PC-9 (cell line): ENCODE measurements at regions not wholly inside any gene's neighbourhood (a gene's known extent, or its start where the extent isn't known, plus 50 kb on each side); places are given as distances from the start of the nearest gene placed in this dataset.

Experiments
- BruUV-seq: library from RNA; stranded (reverse); fragments of 400-500 nt; replicated peaks from 2 replicates; lab custom pipeline; 2021; lab: Mats Ljungman, UMichigan
- CTCF ChIA-PET: fragments of 300-600 bp; sonication (Branson Sonifier 250); formaldehyde crosslinking; loops from one replicate; lab custom pipeline; 2022; ENCODE audit warnings: antibody characterized with exemption; lab: Charles Lee
- POLR2A ChIA-PET: fragments of 300-600 bp; sonication (Branson Sonifier 250); formaldehyde crosslinking; loops from one replicate; lab custom pipeline; 2022; ENCODE audit warnings: antibody characterized with exemption; ENCODE audit not compliant: unreplicated experiment; lab: Charles Lee
- DNase-seq, 2 experiments: peaks; one replicate each; pipeline versions ENCODE4 v3.0.0 to v3.0.0-alpha.2; 2015 to 2022; ENCODE audit warnings: mixed read lengths in 1 of 2
- H2AFZ ChIP-seq: fragments of 200-600 bp; sonication (generic); 2 replicates; pipeline ENCODE4 v1.8.1; 2017; ENCODE audit warnings: antibody characterized with exemption
- H3F3A ChIP-seq: fragments of 200-600 bp; sonication (generic); 2 replicates; pipeline ENCODE4 v1.8.1; 2017; ENCODE audit warnings: antibody characterized with exemption, mild to moderate bottlenecking, low read depth; ENCODE audit not compliant: insufficient read depth
- H3K27ac ChIP-seq: fragments of 200-600 bp; sonication (generic); 2 replicates; pipeline ENCODE4 v1.6.1; 2016; ENCODE audit warnings: mixed run types
- H3K27me3 ChIP-seq: fragments of 200-600 bp; sonication (generic); 2 replicates; pipeline ENCODE4 v1.6.1; 2016; ENCODE audit warnings: low read depth, mixed run types; ENCODE audit not compliant: insufficient read depth
- H3K36me3 ChIP-seq: fragments of 200-600 bp; sonication (generic); 2 replicates; pipeline ENCODE4 v1.6.1; 2016; ENCODE audit warnings: low read depth, mixed run types
- H3K4me1 ChIP-seq: fragments of 200-600 bp; sonication (generic); replicated peaks from 2 replicates; pipeline ENCODE4 v1.6.1; 2016; ENCODE audit warnings: mixed run types; ENCODE audit not compliant: insufficient read depth
- H3K4me2 ChIP-seq: fragments of 200-600 bp; sonication (generic); 2 replicates; pipeline ENCODE4 v1.6.1; 2017; ENCODE audit warnings: mixed run types
- H3K4me3 ChIP-seq: fragments of 200-600 bp; sonication (generic); 2 replicates; pipeline ENCODE4 v1.6.1; 2016; ENCODE audit warnings: mixed run types
- H3K79me2 ChIP-seq: fragments of 200-600 bp; sonication (generic); 2 replicates; pipeline ENCODE4 v1.6.1; 2017; ENCODE audit warnings: low read depth, mixed run types
- H3K9me2 ChIP-seq: fragments of 200-600 bp; sonication (generic); 2 replicates; pipeline ENCODE4 v1.8.1; 2017; ENCODE audit warnings: mild to moderate bottlenecking; ENCODE audit not compliant: insufficient read depth
- H3K9me3 ChIP-seq: fragments of 200-600 bp; sonication (generic); 2 replicates; pipeline ENCODE4 v1.8.1; 2016; ENCODE audit warnings: low read depth; ENCODE audit not compliant: insufficient read depth
- H4K20me1 ChIP-seq: fragments of 200-600 bp; sonication (generic); 2 replicates; pipeline ENCODE4 v1.8.1; 2017; ENCODE audit not compliant: insufficient read depth
- EZH2 ChIP-seq: fragments of 200-600 bp; sonication (generic); IDR thresholded peaks from 2 replicates; pipeline ENCODE4 v1.8.0; 2017; ENCODE audit warnings: antibody characterized with exemption, low read depth
- intact Hi-C: fragments of 100-400 bp; cut with micrococcal nuclease; formaldehyde crosslinking; loops from one replicate; pipeline ENCODE4 v1.10.0; 2022; ENCODE audit not compliant: unreplicated experiment
- TF ChIP-seq, protein P1 (sequence below): fragments of 200-600 bp; sonication (generic); conservative IDR thresholded peaks from 2 replicates; pipeline ENCODE4 v1.6.1; 2017; ENCODE audit warnings: mixed run types, antibody characterized with exemption, mild to moderate bottlenecking, moderate library complexity

DNA sequence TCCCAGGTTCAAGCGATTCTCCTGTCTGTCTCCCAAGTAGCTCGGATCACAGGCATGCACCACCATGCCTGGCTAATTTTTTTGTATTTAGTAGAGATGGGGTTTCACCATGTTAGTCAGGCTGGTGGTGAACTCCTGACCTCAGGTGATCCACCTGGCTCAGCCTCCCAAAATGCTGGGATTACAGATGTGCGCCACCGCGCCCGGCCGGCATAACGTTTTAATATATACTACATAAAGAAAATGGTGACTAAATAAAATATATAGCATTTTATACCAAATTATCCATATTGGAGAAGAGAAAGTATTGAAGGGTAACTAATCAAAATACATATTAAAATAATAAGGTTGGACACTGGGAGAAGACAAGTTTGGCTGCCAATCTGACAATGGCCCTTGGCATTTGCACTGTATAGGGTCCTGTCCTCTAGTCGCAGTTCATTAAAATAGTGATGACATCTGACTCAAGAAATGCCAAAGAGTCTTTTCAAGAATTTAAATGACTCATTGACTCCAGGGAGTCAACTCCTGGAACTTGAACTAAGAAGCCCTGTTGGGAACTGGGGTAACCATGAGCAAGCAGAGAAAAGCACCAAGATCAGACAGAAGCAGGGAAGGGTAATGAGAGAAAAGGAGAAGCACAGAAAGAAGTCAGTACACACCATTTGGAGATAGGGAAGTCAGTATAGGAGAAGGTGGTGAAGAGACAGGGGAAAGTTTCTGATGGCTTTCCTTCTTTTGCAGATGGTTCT, 91.1 kb downstream of the CH25H start:
- Histone ChIP-seq H2AFZ (no peak overlapping the region), H3F3A (no peaks in the 10 kb centered on the region), H3K9me2 (no peaks in the 10 kb centered on the region), H3K79me2 (no peaks in the 10 kb centered on the region), H3K9me3 (no peaks in the 10 kb centered on the region), H3K4me3 (no peak overlapping the region), H3K27me3 (no peaks in the 10 kb centered on the region), H3K4me2 (no peak overlapping the region), H3K27ac (no peak overlapping the region), H3K36me3 (no peaks in the 10 kb centered on the region), H4K20me1 (no peaks in the 10 kb centered on the region), H3K4me1 (no peaks in the 10 kb centered on the region)
- intact Hi-C loops, result no loop called here
- no peak for DNase-seq
- TF ChIP-seq EZH2, result no peak
- TF ChIP-seq, protein P1, sequence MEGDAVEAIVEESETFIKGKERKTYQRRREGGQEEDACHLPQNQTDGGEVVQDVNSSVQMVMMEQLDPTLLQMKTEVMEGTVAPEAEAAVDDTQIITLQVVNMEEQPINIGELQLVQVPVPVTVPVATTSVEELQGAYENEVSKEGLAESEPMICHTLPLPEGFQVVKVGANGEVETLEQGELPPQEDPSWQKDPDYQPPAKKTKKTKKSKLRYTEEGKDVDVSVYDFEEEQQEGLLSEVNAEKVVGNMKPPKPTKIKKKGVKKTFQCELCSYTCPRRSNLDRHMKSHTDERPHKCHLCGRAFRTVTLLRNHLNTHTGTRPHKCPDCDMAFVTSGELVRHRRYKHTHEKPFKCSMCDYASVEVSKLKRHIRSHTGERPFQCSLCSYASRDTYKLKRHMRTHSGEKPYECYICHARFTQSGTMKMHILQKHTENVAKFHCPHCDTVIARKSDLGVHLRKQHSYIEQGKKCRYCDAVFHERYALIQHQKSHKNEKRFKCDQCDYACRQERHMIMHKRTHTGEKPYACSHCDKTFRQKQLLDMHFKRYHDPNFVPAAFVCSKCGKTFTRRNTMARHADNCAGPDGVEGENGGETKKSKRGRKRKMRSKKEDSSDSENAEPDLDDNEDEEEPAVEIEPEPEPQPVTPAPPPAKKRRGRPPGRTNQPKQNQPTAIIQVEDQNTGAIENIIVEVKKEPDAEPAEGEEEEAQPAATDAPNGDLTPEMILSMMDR, result no peak
- POLR2A ChIA-PET, result no interaction called here
- CTCF ChIA-PET, result no interaction called here
- no TSS peak for BruUV-seq

DNA sequence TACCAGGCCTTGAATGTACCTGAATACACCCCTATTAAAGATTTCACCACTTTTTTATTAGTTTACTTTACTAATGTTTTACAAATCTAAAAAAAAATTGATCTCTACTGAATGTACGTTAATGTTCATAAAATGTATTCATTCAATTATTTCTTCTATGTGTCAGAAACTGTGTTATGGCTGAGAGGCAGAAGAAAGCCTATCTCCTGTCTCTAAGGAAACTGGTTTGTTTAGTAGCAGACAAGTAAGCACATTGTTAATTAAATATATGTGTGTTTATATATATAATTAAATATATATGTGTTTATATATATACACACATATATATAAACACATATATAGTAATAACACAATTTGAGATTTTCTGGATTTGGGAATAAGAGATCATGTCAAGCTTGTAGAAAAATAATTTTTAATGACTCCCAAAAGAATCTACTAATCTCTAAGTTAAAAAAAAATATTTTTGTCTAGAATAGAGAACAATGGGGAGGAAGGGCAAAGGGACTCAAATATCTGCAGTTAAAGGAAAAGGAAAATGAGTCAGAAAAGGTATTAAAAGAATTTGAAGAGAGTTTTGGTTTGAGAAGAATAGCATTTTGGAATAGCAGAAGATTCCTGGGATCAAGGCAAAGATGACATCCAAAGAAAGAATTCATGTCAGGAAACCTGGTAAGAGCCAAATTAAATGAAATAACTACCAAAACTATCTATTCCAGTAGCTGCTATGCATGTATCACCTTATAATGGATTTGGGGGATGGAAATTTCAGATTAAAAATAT, 92.1 kb downstream of the CH25H start:
- Histone ChIP-seq H3K4me1 (no peaks in the 10 kb centered on the region), H3K27me3 (no peaks in the 10 kb centered on the region), H3K79me2 (no peaks in the 10 kb centered on the region), H3K9me3 (no peaks in the 10 kb centered on the region), H3K4me2 (no peak overlapping the region), H4K20me1 (no peaks in the 10 kb centered on the region), H3K27ac (no peak overlapping the region), H3K36me3 (no peaks in the 10 kb centered on the region), H2AFZ (no peak overlapping the region), H3K9me2 (no peaks in the 10 kb centered on the region), H3K4me3 (no peak overlapping the region), H3F3A (no peaks in the 10 kb centered on the region)
- no peak for DNase-seq
- ChIA-PET POLR2A (no interaction called here), CTCF (no interaction called here)
- TF ChIP-seq, protein P1, result no peak
- no peak for TF ChIP-seq EZH2
- no TSS peak for BruUV-seq
- intact Hi-C loops, result no loop called here

GRCh38 chr10:89102735-89103134, 104.4 kb downstream of the CH25H start:
- intact Hi-C loops, result no loop called here
- Histone ChIP-seq H3K79me2 (no peaks in the 10 kb centered on the region), H3K9me3 (no peaks in the 10 kb centered on the region; the same call in 1 of the 2 replicates), H3K4me1 (no peaks in the 10 kb centered on the region), H3K4me3 (no peak overlapping the region), H3K9me2 (no peaks in the 10 kb centered on the region; the same call in 1 of the 2 replicates), H3K4me2 (no peak overlapping the region), H4K20me1 (no peaks in the 10 kb centered on the region), H3K36me3 (no peaks in the 10 kb centered on the region), H3K27me3 (no peaks in the 10 kb centered on the region), H2AFZ (no peak overlapping the region), H3F3A (no peaks in the 10 kb centered on the region), H3K27ac (no peak overlapping the region)
- TF ChIP-seq EZH2, result no peak
- TF ChIP-seq, protein P1, result no peak
- BruUV-seq, result no TSS peak
- DNase-seq, result no peak
- ChIA-PET POLR2A (no interaction called here), CTCF (no interaction called here)
